PC-3 (cell line): ENCODE measurements at regions not wholly inside any gene's neighbourhood (a gene's known extent, or its start where the extent isn't known, plus 50 kb on each side); places are given as distances from the start of the nearest gene placed in this dataset.

ENCODE experiments used
- ATAC-seq: fragments of 200-7000 bp; cut with Tn5 transposase; 2 replicates; pipeline ENCODE4 v1.9.1; 2020; ENCODE audit warnings: mild to moderate bottlenecking, moderate library complexity
- BruUV-seq: library from RNA; stranded (reverse); fragments of 400-500 nt; replicated peaks from 2 replicates; lab custom pipeline; 2021; lab: Mats Ljungman, UMichigan
- CTCF ChIA-PET: fragments of 300-600 bp; sonication (Branson Sonifier 250); formaldehyde crosslinking; loops from one replicate; lab custom pipeline; 2022; ENCODE audit warnings: antibody characterized with exemption; lab: Charles Lee
- POLR2A ChIA-PET: fragments of 300-600 bp; sonication (Branson Sonifier 250); formaldehyde crosslinking; loops from one replicate; lab custom pipeline; 2022; ENCODE audit warnings: antibody characterized with exemption; ENCODE audit not compliant: unreplicated experiment; lab: Charles Lee
- DNase-seq: peaks from one replicate; pipeline ENCODE4 v3.0.0-alpha.2; 2015
- H2AFZ ChIP-seq: fragments of 300-600 bp; sonication (generic); 2 replicates; pipeline ENCODE4 v1.6.0; 2016; ENCODE audit warnings: antibody characterized with exemption, low read length
- H3F3A ChIP-seq: fragments of 300-600 bp; sonication (generic); one replicate; pipeline ENCODE4 v1.6.0; 2017; ENCODE audit warnings: antibody characterized with exemption, low read length, control low read depth, mild to moderate bottlenecking; ENCODE audit not compliant: unreplicated experiment
- H3K27ac ChIP-seq: fragments of 300-600 bp; sonication (generic); 2 replicates; pipeline ENCODE4 v1.5.1; 2016; ENCODE audit warnings: mild to moderate bottlenecking, low read length
- H3K27me3 ChIP-seq: fragments of 300-600 bp; sonication (generic); 2 replicates; pipeline ENCODE4 v1.6.1; 2016; ENCODE audit warnings: low read length, mixed read lengths
- H3K36me3 ChIP-seq: fragments of 300-600 bp; sonication (generic); 2 replicates; pipeline ENCODE4 v1.6.1; 2016; ENCODE audit warnings: low read depth, mixed run types, low read length, mixed read lengths
- H3K4me1 ChIP-seq: fragments of 300-600 bp; sonication (generic); 2 replicates; pipeline ENCODE4 v1.5.1; 2016; ENCODE audit warnings: low read length; ENCODE audit not compliant: insufficient read depth
- H3K4me2 ChIP-seq: fragments of 300-600 bp; sonication (generic); 2 replicates; pipeline ENCODE4 v1.6.0; 2016; ENCODE audit warnings: low read length
- H3K4me3 ChIP-seq: fragments of 300-600 bp; sonication (generic); 2 replicates; pipeline ENCODE4 v1.5.1; 2016; ENCODE audit warnings: mild to moderate bottlenecking, low read length, mixed read lengths
- H3K79me2 ChIP-seq: fragments of 300-600 bp; sonication (generic); 2 replicates; pipeline ENCODE4 v1.6.1; 2017; ENCODE audit warnings: low read length, mixed read lengths
- H3K9ac ChIP-seq: fragments of 300-600 bp; sonication (generic); 2 replicates; pipeline ENCODE4 v1.6.0; 2016; ENCODE audit warnings: mild to moderate bottlenecking, low read length
- H3K9me2 ChIP-seq: fragments of 300-600 bp; sonication (generic); replicated peaks from 2 replicates; pipeline ENCODE4 v1.6.1; 2016; ENCODE audit warnings: mixed run types, low read length, mixed read lengths
- H3K9me3 ChIP-seq: fragments of 300-600 bp; sonication (generic); 2 replicates; pipeline ENCODE4 v1.6.1; 2016; ENCODE audit warnings: low read length, mixed read lengths
- H4K20me1 ChIP-seq: fragments of 300-600 bp; sonication (generic); 2 replicates; pipeline ENCODE4 v1.6.1; 2016; ENCODE audit warnings: low read length, mixed read lengths
- CTCF ChIP-seq: fragments of 300-600 bp; sonication (generic); conservative IDR thresholded peaks from 2 replicates; pipeline ENCODE4 v1.5.1; 2017; ENCODE audit warnings: antibody characterized with exemption, low read depth, mild to moderate bottlenecking, low read length
- EZH2 ChIP-seq: fragments of 300-600 bp; sonication (generic); IDR thresholded peaks from one replicate; pipeline ENCODE4 v1.6.1; 2017; ENCODE audit warnings: antibody characterized with exemption, mild to moderate bottlenecking, low read length; ENCODE audit not compliant: unreplicated experiment
- EZH2phosphoT487 ChIP-seq: fragments of 300-600 bp; sonication (generic); IDR thresholded peaks from 2 replicates; pipeline ENCODE4 v1.6.1; 2018; ENCODE audit warnings: mild to moderate bottlenecking, antibody characterized with exemption, low read length, borderline replicate concordance
- intact Hi-C: fragments of 100-400 bp; cut with micrococcal nuclease; formaldehyde crosslinking; loops from 2 replicates; pipeline ENCODE4 v1.9.0; 2023

- no peak for TF ChIP-seq CTCF
- no peak for TF ChIP-seq EZH2
- TF ChIP-seq EZH2phosphoT487, result no peak
- intact Hi-C loops, result no loop called here
- DNase-seq (no peak), ATAC-seq (no peak)
- 0 out of 2 replicates have a peak, but pooled peaks cover 4% of the 10 kb centered on the region for H3K27me3 ChIP-seq
- no peaks in the 10 kb centered on the region for H3K9me3 ChIP-seq
- H3K4me3 ChIP-seq, result no peak overlapping the region
- H3K79me2 ChIP-seq, result no peaks in the 10 kb centered on the region
- H3K9ac ChIP-seq, result no peak overlapping the region
- H3K27ac ChIP-seq, result no peak overlapping the region
- H3K9me2 ChIP-seq, result no peaks in the 10 kb centered on the region
- no peaks in the 10 kb centered on the region for H3K36me3 ChIP-seq
- H4K20me1 ChIP-seq, result no peaks in the 10 kb centered on the region
- CTCF ChIA-PET, result no interaction called here
- no peaks in the 10 kb centered on the region for H3F3A ChIP-seq
- H3K4me1 ChIP-seq, result peaks cover 5% of the 10 kb centered on the region; the same call in 1 of the 2 replicates
- H3K4me2 ChIP-seq, result no peak overlapping the region
- BruUV-seq, result no TSS peak
- POLR2A ChIA-PET, result no interaction called here
- H2AFZ ChIP-seq, result no peak overlapping the region
Measured at GRCh38 chr7:23963461-23964165, 253.6 kb downstream of the STK31 start.

- Histone ChIP-seq H3K4me3 (no peak overlapping the region), H3K79me2 (no peaks in the 10 kb centered on the region), H3F3A (no peaks in the 10 kb centered on the region), H3K27ac (no peak overlapping the region), H3K4me2 (no peak overlapping the region), H3K9me3 (no peaks in the 10 kb centered on the region), H3K4me1 (peaks cover 6% of the 10 kb centered on the region; the same call in 1 of the 2 replicates), H3K9ac (no peak overlapping the region), H3K36me3 (no peaks in the 10 kb centered on the region), H2AFZ (no peak overlapping the region), H3K9me2 (no peaks in the 10 kb centered on the region), H4K20me1 (no peaks in the 10 kb centered on the region), H3K27me3 (0 out of 2 replicates have a peak, but pooled peaks cover 4% of the 10 kb centered on the region)
- ChIA-PET CTCF (no interaction called here), POLR2A (no interaction called here)
- ATAC-seq, result no peak
- no peak for TF ChIP-seq EZH2phosphoT487
- no peak for TF ChIP-seq EZH2
- TF ChIP-seq CTCF, result no peak
- no TSS peak for BruUV-seq
- DNase-seq, result no peak
- intact Hi-C loops, result no loop called here
Measured at GRCh38 chr7:23964715-23965114, 254.7 kb downstream of the STK31 start.

- Histone ChIP-seq H3K27me3 (0 out of 2 replicates have a peak, but pooled peaks cover 4% of the 10 kb centered on the region), H3K9me3 (no peaks in the 10 kb centered on the region)
- no TSS peak for BruUV-seq
Measured at GRCh38 chr7:23965296-23965695, 255.3 kb downstream of the STK31 start.

More at GRCh38 chr7:23965296-23965695, 255.3 kb downstream of the STK31 start:
- no peak overlapping the region for H3K9ac ChIP-seq
- no peaks in the 10 kb centered on the region for H3K79me2 ChIP-seq
- H2AFZ ChIP-seq, result no peak overlapping the region
- H3K4me1 ChIP-seq, result peaks cover 6% of the 10 kb centered on the region; the same call in 1 of the 2 replicates
- DNase-seq (no peak), ATAC-seq (no peak)
- no peak for TF ChIP-seq CTCF
- TF ChIP-seq EZH2phosphoT487, result no peak
- no peak for TF ChIP-seq EZH2
- ChIA-PET CTCF (no interaction called here), POLR2A (no interaction called here)
- H3K9me2 ChIP-seq, result no peaks in the 10 kb centered on the region
- H4K20me1 ChIP-seq, result no peaks in the 10 kb centered on the region
- intact Hi-C loops, result no loop called here
- no peak overlapping the region for H3K4me3 ChIP-seq
- H3K27ac ChIP-seq, result no peak overlapping the region
- H3F3A ChIP-seq, result no peaks in the 10 kb centered on the region
- no peak overlapping the region for H3K4me2 ChIP-seq
- H3K36me3 ChIP-seq, result no peaks in the 10 kb centered on the region
